ENCODE measurements at regions not wholly inside any gene's neighbourhood (a gene's known extent, or its start where the extent isn't known, plus 50 kb on each side); places are given as distances from the start of the nearest gene placed in this dataset.

DNA sequence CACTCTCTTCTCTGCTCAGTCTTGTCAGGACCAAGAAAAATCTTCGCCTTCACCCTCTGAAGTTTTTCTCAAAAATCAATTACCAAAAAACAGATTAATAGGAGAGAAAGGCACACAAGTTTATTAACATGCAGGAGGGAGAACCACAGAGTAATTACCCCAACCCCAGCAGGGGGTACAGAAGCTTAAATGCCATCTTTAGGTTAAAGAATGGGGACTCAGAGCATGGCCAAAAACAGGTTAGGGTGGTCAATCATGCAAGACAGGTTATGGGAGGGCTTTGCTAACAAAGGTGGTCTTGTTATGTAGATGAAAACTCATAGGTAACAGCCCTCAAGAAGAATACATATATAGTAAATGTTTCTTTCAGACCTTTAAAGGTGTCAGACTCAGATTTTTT lies 100.5 kb upstream of the BTN3A2 start:
- Histone ChIP-seq H3K23me2 (ENCODE audit: insufficient read length, low read depth, low read length, poor library complexity, severe bottlenecking) (no peaks in the 10 kb centered on the region), H3K4me1 (ENCODE audit: insufficient read depth, low read length) (no peaks in the 10 kb centered on the region; the same call in 1 of the 2 replicates), H3K18ac (ENCODE audit: insufficient read length, low read depth, low read length) (no peak overlapping the region), H3K27me3 (ENCODE audit: insufficient read depth, low read length) (no peaks in the 10 kb centered on the region), H2AFZ (ENCODE audit: low read length) (no peak overlapping the region), H3K4ac (ENCODE audit: low read depth, low read length) (no peak overlapping the region), H3K9me3 (ENCODE audit: control insufficient read depth, low read depth, low read length) (no peaks in the 10 kb centered on the region), H2BK20ac (ENCODE audit: low read depth, low read length, poor library complexity, severe bottlenecking) (no peak overlapping the region), H3K23ac (ENCODE audit: insufficient read length, low read depth, low read length) (no peak overlapping the region), H3K79me2 (ENCODE audit: insufficient read depth, low read length) (no peaks in the 10 kb centered on the region), H3K27ac (ENCODE audit: insufficient read length, low read depth, low read length) (no peak overlapping the region), H3K56ac (ENCODE audit: insufficient read length, low read depth, low read length) (no peak overlapping the region), H3K79me1 (ENCODE audit: insufficient read depth, low read depth, low read length, poor library complexity, severe bottlenecking) (no peaks in the 10 kb centered on the region), H4K8ac (replicated peaks; ENCODE audit: insufficient read length, low read depth, low read length) (no peak overlapping the region), H2AK5ac (ENCODE audit: insufficient read length, low read length) (no peak overlapping the region), H3K9ac (ENCODE audit: extremely low read depth, insufficient read length, low read length) (no peak overlapping the region), H2BK15ac (ENCODE audit: low read depth, low read length) (no peak overlapping the region), H4K20me1 (ENCODE audit: control insufficient read depth, insufficient read depth, insufficient read length) (no peaks in the 10 kb centered on the region), H4K91ac (ENCODE audit: insufficient read length, low read depth, low read length) (no peak overlapping the region), H2BK120ac (ENCODE audit: low read depth, low read length, poor library complexity, severe bottlenecking) (no peak overlapping the region), H2BK5ac (ENCODE audit: insufficient read length, low read length) (no peak overlapping the region), H2BK12ac (ENCODE audit: insufficient read length, low read depth, low read length) (no peak overlapping the region), H3K14ac (ENCODE audit: insufficient read depth, low read length) (no peak overlapping the region), H3T11ph (ENCODE audit: low read length) (no peak overlapping the region), H4K5ac (ENCODE audit: insufficient read length, low read depth, low read length) (no peak overlapping the region), H3K4me2 (ENCODE audit: insufficient read depth, insufficient read length, low read length) (no peak overlapping the region)
- TF ChIP-seq, protein P1, sequence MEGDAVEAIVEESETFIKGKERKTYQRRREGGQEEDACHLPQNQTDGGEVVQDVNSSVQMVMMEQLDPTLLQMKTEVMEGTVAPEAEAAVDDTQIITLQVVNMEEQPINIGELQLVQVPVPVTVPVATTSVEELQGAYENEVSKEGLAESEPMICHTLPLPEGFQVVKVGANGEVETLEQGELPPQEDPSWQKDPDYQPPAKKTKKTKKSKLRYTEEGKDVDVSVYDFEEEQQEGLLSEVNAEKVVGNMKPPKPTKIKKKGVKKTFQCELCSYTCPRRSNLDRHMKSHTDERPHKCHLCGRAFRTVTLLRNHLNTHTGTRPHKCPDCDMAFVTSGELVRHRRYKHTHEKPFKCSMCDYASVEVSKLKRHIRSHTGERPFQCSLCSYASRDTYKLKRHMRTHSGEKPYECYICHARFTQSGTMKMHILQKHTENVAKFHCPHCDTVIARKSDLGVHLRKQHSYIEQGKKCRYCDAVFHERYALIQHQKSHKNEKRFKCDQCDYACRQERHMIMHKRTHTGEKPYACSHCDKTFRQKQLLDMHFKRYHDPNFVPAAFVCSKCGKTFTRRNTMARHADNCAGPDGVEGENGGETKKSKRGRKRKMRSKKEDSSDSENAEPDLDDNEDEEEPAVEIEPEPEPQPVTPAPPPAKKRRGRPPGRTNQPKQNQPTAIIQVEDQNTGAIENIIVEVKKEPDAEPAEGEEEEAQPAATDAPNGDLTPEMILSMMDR (conservative IDR thresholded peaks at IDR 0.05): no peak
- Mint-ChIP-seq H3K27me3 (ENCODE audit: low read depth) (no peaks in the 10 kb centered on the region; the same call in none of the 2 replicates), H3K4me3 (peak overlapping the region in 1 of 2 experiments; percentile 31; a peak in 1 of 5 replicates), H3K9me3 (no peaks in the 10 kb centered on the region), H3K4me1 (peaks cover 31 to 44% of the 10 kb centered on the region in 2 experiments), H3K27ac (peak overlapping the region in 1 of 3 experiments; percentile 66; a peak in 3 of 7 replicates), H3K36me3 (ENCODE audit: insufficient read depth in 1 of 3, low read depth in 3 of 3) (no peaks in the 10 kb centered on the region; a peak in 1 of 7 replicates)
- no CpG with 5 or more reads among the region's 1 CpG for WGBS (ENCODE audit: extremely low coverage, insufficient read length, low lambda C conversion rate)
- no peak for DNase-seq

Measured in H9 (cell line).